ENCODE measurements at regions not wholly inside any gene's neighbourhood (a gene's known extent, or its start where the extent isn't known, plus 50 kb on each side); places are given as distances from the start of the nearest gene placed in this dataset.
"Not testable (repeated sequence)": the region's sequence is repeated elsewhere in the genome, so short reads cannot be mapped to it uniquely, and the experiment has no call there.

GRCh38 chr13:34681405-34681955, 260.6 kb upstream of the NBEA start:
- DNase-seq (ENCODE audit: low read depth in 2 of 2) = no peak

- DNase-seq (ENCODE audit: low read depth in 2 of 2) = no peak
Measured at GRCh38 chr13:34695063-34695462, 247.0 kb upstream of the NBEA start.

- DNase-seq (ENCODE audit: low read depth in 2 of 2) = no peak
Measured at GRCh38 chr13:34696296-34696695, 245.8 kb upstream of the NBEA start.

DNA sequence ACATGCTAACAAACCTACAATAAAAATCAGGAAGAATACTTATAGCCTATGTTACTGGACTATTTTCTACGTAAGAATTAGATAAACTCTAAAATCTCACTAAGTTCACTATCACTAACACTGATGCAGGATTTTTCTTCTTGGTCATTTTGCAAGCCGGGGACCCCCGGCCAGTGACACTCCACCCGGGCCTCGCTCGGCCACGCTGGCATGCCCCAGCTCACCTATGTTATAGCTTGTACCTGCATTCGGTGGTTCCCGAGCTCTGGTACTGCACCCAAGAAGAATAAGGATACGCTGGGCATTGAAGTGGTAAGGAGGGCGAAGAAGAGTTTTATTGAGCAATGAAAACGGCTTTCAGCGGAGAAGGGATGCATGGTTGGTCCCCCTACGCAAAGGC, 245.3 kb upstream of the NBEA start:
- DNase-seq (ENCODE audit: low read depth in 2 of 2) = no peak

DNA sequence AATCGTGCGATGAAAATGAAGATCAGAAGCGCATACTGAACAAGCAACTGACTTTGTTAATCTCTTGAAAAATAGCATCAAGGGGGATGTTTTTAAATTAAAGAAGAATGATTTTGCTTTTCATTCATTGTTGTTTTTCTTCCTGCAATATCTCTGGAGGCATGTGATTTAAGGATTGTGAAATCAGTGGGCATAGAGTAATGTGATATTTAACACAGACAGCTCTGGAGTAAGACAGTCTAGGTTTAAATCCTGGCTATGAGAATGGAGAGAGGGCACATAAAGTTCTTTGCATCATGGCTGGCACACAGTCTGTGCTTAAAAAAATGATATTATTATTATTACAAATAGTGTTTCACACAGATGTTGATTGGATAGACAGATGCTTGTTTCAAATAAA, 243.1 kb upstream of the NBEA start:
- no peak for DNase-seq (ENCODE audit: low read depth in 2 of 2)

GRCh38 chr13:34700155-34700554, 241.9 kb upstream of the NBEA start:
- no peak for DNase-seq (ENCODE audit: low read depth in 2 of 2)

- DNase-seq (ENCODE audit: low read depth in 2 of 2) = no peak
Measured at GRCh38 chr13:34701919-34702318, 240.2 kb upstream of the NBEA start.

DNA sequence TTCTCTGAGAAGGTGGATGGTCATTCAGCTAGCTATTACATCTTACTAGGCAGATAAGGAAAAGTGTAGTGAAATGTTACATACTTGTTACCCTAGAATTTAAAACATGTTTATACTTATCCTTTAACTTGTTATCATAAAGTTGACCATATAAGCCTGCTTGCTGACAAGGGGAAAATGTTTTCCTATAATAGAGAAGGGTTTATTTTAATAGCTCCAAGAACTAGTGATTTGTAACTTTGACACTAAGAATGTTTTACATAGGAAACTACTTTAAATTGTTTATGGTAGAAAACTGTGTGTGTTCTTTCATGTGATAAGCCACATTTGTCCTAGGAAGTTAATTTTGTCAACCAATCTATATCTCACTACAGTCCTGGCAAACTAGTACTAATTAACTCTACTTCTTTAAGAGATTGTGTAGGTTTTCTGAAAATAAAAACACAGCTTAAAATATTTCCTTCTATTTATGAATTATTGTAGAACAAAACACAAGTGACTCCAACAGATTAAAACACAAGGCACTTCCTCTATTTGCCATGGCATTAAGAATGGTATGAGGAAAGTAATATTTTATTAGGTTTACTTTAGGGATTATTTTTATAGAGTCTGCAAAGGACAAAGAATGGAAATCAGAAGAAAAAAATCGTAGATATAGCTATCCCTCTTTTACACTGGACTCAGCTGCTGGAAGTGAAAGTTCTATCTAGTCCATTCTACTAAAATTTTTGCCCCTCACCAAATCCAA, 233.3 kb upstream of the NBEA start:
- DNase-seq (ENCODE audit: low read depth in 2 of 2) = no peak

GRCh38 chr13:34719060-34719875, 222.8 kb upstream of the NBEA start:
- DNase-seq (ENCODE audit: low read depth in 2 of 2) = no peak

GRCh38 chr13:34720618-34721017, 221.5 kb upstream of the NBEA start:
- no peak for DNase-seq (ENCODE audit: low read depth in 2 of 2)

DNA sequence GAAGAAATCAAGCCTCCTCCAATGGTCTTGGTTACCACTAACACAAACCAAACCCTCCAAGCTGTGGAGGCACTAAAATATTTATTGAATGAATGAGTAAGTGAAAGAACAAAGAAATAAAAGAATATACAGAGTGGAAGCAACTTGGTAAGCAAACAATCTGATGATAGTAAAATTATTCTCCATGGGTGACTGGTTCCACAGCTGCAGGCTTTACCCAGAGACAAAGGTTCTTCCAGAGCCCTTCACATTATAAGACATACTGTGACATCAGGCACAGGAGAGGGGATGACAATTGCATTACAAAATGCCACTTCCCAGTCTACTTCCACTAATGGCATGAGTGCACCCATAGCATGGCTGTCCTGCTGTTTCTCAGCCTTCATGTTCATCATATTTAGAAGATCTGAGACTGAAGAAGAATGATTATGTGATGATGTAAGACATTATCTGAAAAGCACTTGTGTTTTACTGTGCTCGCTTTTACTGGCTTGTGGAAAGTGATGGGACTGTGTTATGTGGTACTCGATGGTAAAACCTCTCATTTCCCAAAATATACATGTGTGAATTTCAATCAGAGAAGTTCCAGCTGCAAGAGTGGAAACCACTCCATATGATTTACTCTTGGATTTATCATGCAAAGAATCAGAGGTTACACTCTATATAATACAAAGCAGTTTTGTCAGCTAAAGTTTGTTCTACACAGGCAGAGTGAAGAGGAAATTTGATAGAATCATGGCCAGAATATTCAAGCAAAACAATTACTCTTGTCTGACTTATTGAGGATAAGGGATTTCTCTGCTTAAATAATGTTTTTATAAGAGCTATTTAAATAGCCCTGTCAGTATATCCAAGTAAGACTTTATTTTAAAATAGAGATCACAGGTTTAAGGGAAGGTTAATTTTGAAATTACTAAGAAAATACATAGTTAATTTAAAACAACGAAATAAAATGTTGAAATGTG, 220.2 kb upstream of the NBEA start:
- DNase-seq (ENCODE audit: low read depth in 2 of 2) = no peak

DNA sequence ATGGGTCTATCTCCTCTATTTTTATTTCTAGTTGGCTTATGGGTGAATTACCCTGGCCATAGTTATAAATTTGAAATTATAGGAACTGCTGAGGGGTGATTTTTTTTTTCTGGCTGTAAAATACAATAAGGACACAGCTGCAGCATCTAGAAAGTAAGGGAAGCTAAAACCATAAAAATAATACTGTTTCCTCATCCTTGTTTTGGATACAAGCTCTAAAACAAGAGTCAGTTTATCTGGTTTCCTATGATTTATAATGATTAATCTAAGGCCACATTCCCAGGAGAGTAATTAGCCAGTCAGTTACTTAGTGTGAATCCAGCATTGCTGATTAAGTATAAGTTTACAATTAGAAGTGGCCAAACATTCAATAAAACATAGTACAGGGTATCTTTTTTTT, 219.1 kb upstream of the NBEA start:
- DNase-seq (ENCODE audit: low read depth in 2 of 2) = no peak

- DNase-seq (ENCODE audit: low read depth in 2 of 2) = no peak
Measured at GRCh38 chr13:34730961-34731360, 211.1 kb upstream of the NBEA start.

DNA sequence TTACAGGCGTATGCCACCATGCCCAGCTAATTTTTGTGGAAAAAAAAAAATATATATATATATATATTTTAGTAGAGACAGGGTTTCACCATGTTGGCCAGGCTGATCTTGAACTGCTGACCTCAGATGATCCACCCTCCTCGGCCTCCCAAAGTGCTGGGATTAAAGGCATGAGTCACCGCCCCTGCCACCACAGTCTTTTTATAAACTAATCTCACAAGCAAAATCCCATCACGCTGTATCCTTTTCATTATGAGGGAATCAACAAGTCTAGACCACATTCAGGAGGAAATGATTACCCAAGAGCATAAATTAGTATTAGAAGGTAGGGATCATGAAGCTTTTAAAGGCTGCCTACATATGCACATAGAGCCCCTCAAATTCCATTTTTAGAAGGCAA, 210.6 kb upstream of the NBEA start:
- DNase-seq (ENCODE audit: low read depth in 2 of 2) = no peak

GRCh38 chr13:34733721-34734120, 208.3 kb upstream of the NBEA start:
- DNase-seq (ENCODE audit: low read depth in 2 of 2) = peak; percentile 36 to 40

DNA sequence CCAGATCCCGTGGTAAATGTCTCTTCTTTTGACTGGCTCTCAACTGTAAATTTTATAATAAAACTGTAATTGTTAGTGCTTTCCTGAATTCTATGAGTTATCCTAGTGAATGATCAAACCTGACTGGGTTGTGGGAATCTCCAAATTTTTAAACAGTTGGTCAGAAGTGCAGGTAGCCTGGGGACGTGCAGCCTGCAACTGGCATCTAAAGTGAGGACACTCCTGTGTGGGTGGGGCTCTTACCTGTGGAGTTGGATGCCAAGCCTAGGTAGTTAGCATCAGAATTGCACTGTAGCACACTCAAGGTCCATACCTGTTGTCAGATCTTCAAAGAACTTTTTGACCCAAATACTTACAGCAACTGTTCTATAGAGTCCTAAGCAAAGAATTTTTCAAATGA, 207.1 kb upstream of the NBEA start:
- no peak for DNase-seq (ENCODE audit: low read depth in 2 of 2)

GRCh38 chr13:34738254-34738992, 203.6 kb upstream of the NBEA start:
- DNase-seq (ENCODE audit: low read depth in 2 of 2) = no peak

GRCh38 chr13:34747056-34747455, 195.0 kb upstream of the NBEA start:
- not testable (repeated sequence) for DNase-seq (ENCODE audit: low read depth in 2 of 2)

- no peak for DNase-seq (ENCODE audit: low read depth in 2 of 2)
Measured at GRCh38 chr13:34747507-34747906, 194.6 kb upstream of the NBEA start.

- DNase-seq (ENCODE audit: low read depth in 2 of 2) = no peak
Measured at GRCh38 chr13:34748073-34748472, 194.0 kb upstream of the NBEA start.

- DNase-seq (ENCODE audit: low read depth in 2 of 2) = no peak
Measured at GRCh38 chr13:34748596-34748995, 193.5 kb upstream of the NBEA start.

Data from fibroblast of skin of left biceps (primary cell).